SK-N-SH (cell line): ENCODE measurements at regions not wholly inside any gene's neighbourhood (a gene's known extent, or its start where the extent isn't known, plus 50 kb on each side); places are given as distances from the start of the nearest gene placed in this dataset.

ENCODE experiments used
- CTCF ChIA-PET: fragments of 300-600, 350-600 bp; formaldehyde crosslinking; extraction: SDS; loops from one replicate; lab custom pipeline; 2021; lab: Yijun Ruan, JAX
- POLR2A ChIA-PET: fragments of 350-600 bp; sonication (Branson Sonifier 250); formaldehyde crosslinking; extraction: SDS; loops from one replicate; lab custom pipeline; 2020; ENCODE audit warnings: antibody characterized with exemption, inconsistent platforms; lab: Yijun Ruan, JAX
- DNase-seq: peaks from one replicate; pipeline ENCODE4 v3.0.0; 2012
- H2AFZ ChIP-seq: fragments of 200-600 bp; sonication (generic); 2 replicates; pipeline ENCODE4 v1.8.1; 2016; ENCODE audit warnings: antibody characterized with exemption, mild to moderate bottlenecking, low read depth
- H3F3A ChIP-seq: fragments of 200-600 bp; sonication (generic); replicated peaks from 2 replicates; pipeline ENCODE3; 2016; ENCODE audit warnings: antibody characterized with exemption, mild to moderate bottlenecking; ENCODE audit not compliant: insufficient read depth
- H3K27ac ChIP-seq, 2 experiments: fragments of 200-500 bp in 1 of 2; fragments of 200-600 bp in 1 of 2; sonication (Bioruptor generic) in 1 of 2; sonication (generic), shearing (Covaris generic) in 1 of 2; 2 replicates each; pipeline versions ENCODE4 v1.5.1 to v1.6.1; 2014 to 2016; ENCODE audit warnings: low read depth in 2 of 2, inconsistent platforms in 1 of 2, low read length in 1 of 2, mild to moderate bottlenecking in 1 of 2, mixed read lengths in 1 of 2
- H3K27me3 ChIP-seq: fragments of 200-600 bp; sonication (generic), shearing (Covaris generic); 2 replicates; pipeline ENCODE4 v1.6.1; 2016; ENCODE audit warnings: mixed run types; ENCODE audit not compliant: insufficient read depth
- H3K36me3 ChIP-seq, 2 experiments: fragments of 200-500 bp in 1 of 2; fragments of 200-600 bp in 1 of 2; sonication (Bioruptor generic) in 1 of 2; sonication (generic) in 1 of 2; replicated peaks in 1 of 2; 2 replicates each; pipeline versions ENCODE3 to v1.5.1; 2014 to 2016; ENCODE audit warnings: low read length in 1 of 2, mild to moderate bottlenecking in 1 of 2; ENCODE audit not compliant: insufficient read depth in 2 of 2, control insufficient read depth in 1 of 2
- H3K4me1 ChIP-seq, 2 experiments: fragments of 200-500 bp in 1 of 2; fragments of 200-600 bp in 1 of 2; sonication (Bioruptor generic) in 1 of 2; sonication (generic), shearing (Covaris generic) in 1 of 2; 2 replicates each; pipeline versions ENCODE4 v1.5.1 to v1.6.1; 2014 to 2016; ENCODE audit warnings: low read depth in 1 of 2, low read length in 1 of 2, mixed run types in 1 of 2; ENCODE audit not compliant: insufficient read depth in 2 of 2, control insufficient read depth in 1 of 2
- H3K4me2 ChIP-seq: fragments of 200-600 bp; sonication (generic), shearing (Covaris generic); 2 replicates; pipeline ENCODE4 v1.6.1; 2017; ENCODE audit warnings: mixed run types
- H3K4me3 ChIP-seq, 2 experiments: fragments of 200-500 bp in 1 of 2; fragments of 200-600 bp in 1 of 2; sonication (Bioruptor generic) in 1 of 2; sonication (generic), shearing (Covaris generic) in 1 of 2; 2 replicates each; pipeline versions ENCODE4 v1.5.1 to v1.8.1; 2014 to 2016; ENCODE audit warnings: low read depth in 2 of 2, inconsistent platforms in 1 of 2, low read length in 1 of 2, mild to moderate bottlenecking in 1 of 2, mixed read lengths in 1 of 2, moderate library complexity in 1 of 2
- H3K79me2 ChIP-seq: fragments of 200-600 bp; sonication (generic); 2 replicates; pipeline ENCODE4 v1.8.1; 2017; ENCODE audit warnings: mild to moderate bottlenecking; ENCODE audit not compliant: insufficient read depth
- H3K9ac ChIP-seq: fragments of 200-600 bp; sonication (generic); 2 replicates; pipeline ENCODE4 v1.6.1; 2017; ENCODE audit warnings: mixed run types
- H3K9me2 ChIP-seq: fragments of 200-600 bp; sonication (generic); 2 replicates; pipeline ENCODE4 v1.6.1; 2017; ENCODE audit warnings: mixed run types
- H3K9me3 ChIP-seq: fragments of 200-600 bp; sonication (generic); 2 replicates; pipeline ENCODE4 v1.6.1; 2017; ENCODE audit warnings: mixed run types, mild to moderate bottlenecking, moderate library complexity
- H4K20me1 ChIP-seq: fragments of 200-600 bp; sonication (generic); 2 replicates; pipeline ENCODE4 v1.6.1; 2017; ENCODE audit warnings: mild to moderate bottlenecking, mixed run types; ENCODE audit not compliant: insufficient read depth
- ELF1 ChIP-seq: IDR thresholded peaks from 2 replicates; pipeline ENCODE4 v1.4.0; 2012
- EZH2phosphoT487 ChIP-seq: fragments of 200-600 bp; sonication (generic); IDR thresholded peaks from 2 replicates; pipeline ENCODE4 v1.6.1; 2017; ENCODE audit warnings: low read depth, mixed run types, mild to moderate bottlenecking, antibody characterized with exemption, moderate library complexity, borderline replicate concordance
- FOXJ3 ChIP-seq: sonication (generic); formaldehyde crosslinking; IDR thresholded peaks from 2 replicates; pipeline ENCODE4 v1.5.1; 2020; ENCODE audit warnings: mild to moderate bottlenecking, missing genetic modification reagents
- FOXM1 ChIP-seq: IDR thresholded peaks from 2 replicates; pipeline ENCODE4 v1.4.0; 2012; ENCODE audit warnings: low read depth, mild to moderate bottlenecking
- GATA2 ChIP-seq: sonication (generic); formaldehyde crosslinking; IDR thresholded peaks from 2 replicates; pipeline ENCODE4 v1.5.0; 2020; ENCODE audit warnings: mild to moderate bottlenecking, missing genetic modification reagents
- IRF3 ChIP-seq: fragments of 150-350 bp; IDR thresholded peaks from 2 replicates; pipeline ENCODE4 v1.6.1; 2016; ENCODE audit warnings: mild to moderate bottlenecking, low read depth, low read length
- JUND ChIP-seq: IDR thresholded peaks from 2 replicates; pipeline ENCODE4 v1.4.0; 2012
- MEF2A ChIP-seq: IDR thresholded peaks from 2 replicates; pipeline ENCODE4 v1.4.0; 2012; ENCODE audit warnings: low read depth, borderline replicate concordance
- NFIC ChIP-seq: IDR thresholded peaks from 2 replicates; pipeline ENCODE4 v1.4.0; 2012; ENCODE audit warnings: borderline replicate concordance
- NRF1 ChIP-seq: IDR thresholded peaks from 2 replicates; pipeline ENCODE4 v1.6.1; 2012; ENCODE audit warnings: low read depth, mild to moderate bottlenecking, low read length
- POLR2AphosphoS5 ChIP-seq: IDR thresholded peaks from 2 replicates; pipeline ENCODE4 v1.6.1; 2012; ENCODE audit warnings: low read depth, low read length
- RAD21 ChIP-seq: IDR thresholded peaks from 2 replicates; pipeline ENCODE4 v1.6.1; 2012; ENCODE audit warnings: mild to moderate bottlenecking, low read length
- RCOR1 ChIP-seq: fragments of 150-350 bp; IDR thresholded peaks from 2 replicates; pipeline ENCODE4 v1.6.1; 2017; ENCODE audit warnings: antibody characterized with exemption, low read length
- RXRA ChIP-seq: IDR thresholded peaks from 2 replicates; pipeline ENCODE4 v1.4.0; 2012; ENCODE audit warnings: low read depth, mild to moderate bottlenecking, borderline replicate concordance
- SIN3A ChIP-seq: IDR thresholded peaks from 2 replicates; pipeline ENCODE4 v1.6.1; 2012; ENCODE audit warnings: low read depth, mild to moderate bottlenecking, low read length, moderate library complexity, borderline replicate concordance
- SMC3 ChIP-seq: IDR thresholded peaks from 2 replicates; pipeline ENCODE4 v1.6.1; 2012; ENCODE audit warnings: low read depth, low read length, improper control_type of control experiment
- TAF1 ChIP-seq: IDR thresholded peaks from 2 replicates; pipeline ENCODE4 v1.6.1; 2012; ENCODE audit warnings: low read depth, mild to moderate bottlenecking, low read length, moderate library complexity, borderline replicate concordance
- TCF12 ChIP-seq: IDR thresholded peaks from 2 replicates; pipeline ENCODE4 v1.4.0; 2012
- TEAD4 ChIP-seq: IDR thresholded peaks from 2 replicates; pipeline ENCODE4 v1.4.0; 2012; ENCODE audit warnings: mild to moderate bottlenecking, borderline replicate concordance; ENCODE audit not compliant: insufficient read depth
- USF2 ChIP-seq: fragments of 150-350 bp; IDR thresholded peaks from 2 replicates; pipeline ENCODE4 v1.6.1; 2017; ENCODE audit warnings: antibody characterized with exemption, low read length, low read depth, borderline replicate concordance
- WGBS: methylation state at CpG from one replicate; pipeline ENCODE4 v1.1.6; 2017; ENCODE audit warnings: low lambda C conversion rate; 5-methylcytosine and 5-hydroxymethylcytosine counted together
- TF ChIP-seq, protein P1 (sequence below): IDR thresholded peaks from 2 replicates; pipeline ENCODE4 v1.4.0; 2012; ENCODE audit warnings: low read depth, borderline replicate concordance

- TF ChIP-seq FOXJ3 (CRISPR knock-in tag) = no peak
- no peak for TF ChIP-seq USF2
- no peak for TF ChIP-seq ELF1
- TF ChIP-seq POLR2AphosphoS5 = no peak
- no peak for TF ChIP-seq RXRA
- TF ChIP-seq FOXM1 = no peak
- TF ChIP-seq TEAD4 = 0 out of 2 replicates have a peak, but pooled peaks have one; percentile 14
- 0 out of 2 replicates have a peak, but pooled peaks have one; percentile 6 for TF ChIP-seq NFIC
- peak; percentile 47; the same call in 1 of the 2 replicates for TF ChIP-seq JUND
Observed at GRCh38 chr7:34453150-34453549, 204.9 kb upstream of the NPSR1 start (continued).

DNA sequence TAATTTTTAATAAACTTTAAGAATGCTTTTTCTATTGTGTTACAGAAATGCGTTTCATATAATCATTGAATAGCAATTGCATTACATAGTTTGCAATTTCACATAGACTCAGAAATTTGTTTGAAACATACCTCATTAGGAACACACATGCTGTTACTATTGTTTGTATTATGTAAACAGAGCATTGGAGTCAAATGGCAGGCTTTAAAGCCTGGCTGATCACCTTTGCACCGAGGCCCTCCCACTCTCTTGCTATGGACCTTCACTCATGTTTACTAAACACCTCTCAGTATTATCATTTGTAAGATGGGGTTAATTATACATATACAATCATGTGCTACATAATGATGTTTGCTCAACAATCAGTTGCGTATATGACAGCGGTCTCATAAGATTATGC, 203.6 kb upstream of the NPSR1 start:
- Histone ChIP-seq H3K9ac (no peak overlapping the region), H3K4me3 (no peak overlapping the region), H3K9me2 (no peaks in the 10 kb centered on the region; the same call in 1 of the 2 replicates), H3K27me3 (0 out of 2 replicates have a peak, but pooled peaks cover 6% of the 10 kb centered on the region), H3K9me3 (no peaks in the 10 kb centered on the region), H2AFZ (no peak overlapping the region), H3K27ac (no peak overlapping the region), H3F3A (peaks cover 23% of the 10 kb centered on the region), H4K20me1 (no peaks in the 10 kb centered on the region), H3K4me2 (no peak overlapping the region), H3K36me3 (no peaks in the 10 kb centered on the region), H3K4me1 (no peaks in the 10 kb centered on the region; a peak in 2 of 4 replicates), H3K79me2 (no peaks in the 10 kb centered on the region)
- CTCF ChIA-PET = no interaction called here
- no peak for DNase-seq
- WGBS = 30% methylated on average over 4 of the region's 4 CpGs
- POLR2A ChIA-PET = no interaction called here
- TF ChIP-seq RXRA = no peak
- no peak for TF ChIP-seq NFIC
- TF ChIP-seq SIN3A = no peak
- TF ChIP-seq EZH2phosphoT487 = no peak
- TF ChIP-seq RAD21 = no peak
- TF ChIP-seq RCOR1 = no peak

DNA sequence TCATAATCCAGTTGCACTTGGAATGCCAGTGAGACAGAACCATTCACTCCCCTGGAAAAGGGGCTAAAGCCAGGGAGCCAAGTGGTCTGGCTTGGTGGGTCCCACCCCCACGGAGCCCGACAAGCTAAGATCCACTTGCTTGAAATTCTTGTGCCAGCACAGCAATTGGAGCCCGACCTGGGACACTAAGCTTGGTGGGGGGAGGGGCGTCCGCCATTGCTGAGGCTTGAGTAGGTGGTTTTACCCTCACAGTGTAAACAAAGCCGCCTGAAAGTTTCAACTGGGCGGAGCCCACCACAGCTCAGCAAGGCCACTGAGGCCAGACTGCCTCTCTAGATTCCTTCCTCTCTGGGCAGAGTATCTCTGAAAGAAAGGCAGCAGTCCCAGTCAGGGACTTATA, 200.7 kb upstream of the NPSR1 start:
- Histone ChIP-seq H3K4me3 (no peak overlapping the region), H3K27ac (no peak overlapping the region), H3K36me3 (no peaks in the 10 kb centered on the region), H3K9me2 (no peaks in the 10 kb centered on the region; the same call in 1 of the 2 replicates), H2AFZ (no peak overlapping the region), H3K9me3 (no peaks in the 10 kb centered on the region), H3K4me2 (no peak overlapping the region), H4K20me1 (no peaks in the 10 kb centered on the region), H3F3A (peaks cover 14% of the 10 kb centered on the region), H3K9ac (no peak overlapping the region), H3K27me3 (0 out of 2 replicates have a peak, but pooled peaks cover 6% of the 10 kb centered on the region), H3K79me2 (no peaks in the 10 kb centered on the region), H3K4me1 (no peaks in the 10 kb centered on the region; a peak in 2 of 4 replicates)
- CTCF ChIA-PET = interaction anchor here (0.6 kb wide), 1 partner anchor 233 kb away, joined by 3 read pairs; no protein-coding TSS in a partner anchor
- TF ChIP-seq IRF3 (no peak), SMC3 (no peak), POLR2AphosphoS5 (no peak), GATA2 (CRISPR knock-in tag) (no peak), RCOR1 (no peak), NRF1 (no peak), TAF1 (no peak), TCF12 (no peak), MEF2A (no peak), NFIC (no peak)
- TF ChIP-seq, protein P1, sequence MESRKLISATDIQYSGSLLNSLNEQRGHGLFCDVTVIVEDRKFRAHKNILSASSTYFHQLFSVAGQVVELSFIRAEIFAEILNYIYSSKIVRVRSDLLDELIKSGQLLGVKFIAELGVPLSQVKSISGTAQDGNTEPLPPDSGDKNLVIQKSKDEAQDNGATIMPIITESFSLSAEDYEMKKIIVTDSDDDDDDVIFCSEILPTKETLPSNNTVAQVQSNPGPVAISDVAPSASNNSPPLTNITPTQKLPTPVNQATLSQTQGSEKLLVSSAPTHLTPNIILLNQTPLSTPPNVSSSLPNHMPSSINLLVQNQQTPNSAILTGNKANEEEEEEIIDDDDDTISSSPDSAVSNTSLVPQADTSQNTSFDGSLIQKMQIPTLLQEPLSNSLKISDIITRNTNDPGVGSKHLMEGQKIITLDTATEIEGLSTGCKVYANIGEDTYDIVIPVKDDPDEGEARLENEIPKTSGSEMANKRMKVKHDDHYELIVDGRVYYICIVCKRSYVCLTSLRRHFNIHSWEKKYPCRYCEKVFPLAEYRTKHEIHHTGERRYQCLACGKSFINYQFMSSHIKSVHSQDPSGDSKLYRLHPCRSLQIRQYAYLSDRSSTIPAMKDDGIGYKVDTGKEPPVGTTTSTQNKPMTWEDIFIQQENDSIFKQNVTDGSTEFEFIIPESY = no peak
- no peak for DNase-seq
- POLR2A ChIA-PET = no interaction called here
- 16% methylated on average over 7 of the region's 7 CpGs for WGBS
